ENCODE measurements at regions not wholly inside any gene's neighbourhood (a gene's known extent, or its start where the extent isn't known, plus 50 kb on each side); places are given as distances from the start of the nearest gene placed in this dataset.

DNA sequence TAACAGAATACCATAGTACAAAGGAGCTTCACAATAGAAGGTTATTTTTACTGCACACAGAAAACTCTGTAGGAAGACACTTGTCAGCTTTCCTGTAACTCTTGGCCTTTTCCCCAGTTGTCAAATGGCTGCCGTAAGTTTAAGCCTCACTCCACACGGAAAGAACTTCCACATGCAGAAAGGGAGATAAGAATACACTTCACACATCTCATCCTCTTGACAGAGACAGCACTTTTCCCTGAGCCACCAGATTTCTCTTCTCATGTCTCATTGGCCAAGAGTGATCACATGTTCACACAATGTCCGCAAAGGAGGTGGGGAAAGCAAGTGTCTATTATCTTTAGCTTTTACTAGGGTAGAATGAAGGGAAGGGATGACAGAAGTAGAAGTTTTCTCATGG, 540.7 kb downstream of the HAO1 start:
- no peak for DNase-seq (ENCODE audit: low read depth)
- TF ChIP-seq, protein P1, sequence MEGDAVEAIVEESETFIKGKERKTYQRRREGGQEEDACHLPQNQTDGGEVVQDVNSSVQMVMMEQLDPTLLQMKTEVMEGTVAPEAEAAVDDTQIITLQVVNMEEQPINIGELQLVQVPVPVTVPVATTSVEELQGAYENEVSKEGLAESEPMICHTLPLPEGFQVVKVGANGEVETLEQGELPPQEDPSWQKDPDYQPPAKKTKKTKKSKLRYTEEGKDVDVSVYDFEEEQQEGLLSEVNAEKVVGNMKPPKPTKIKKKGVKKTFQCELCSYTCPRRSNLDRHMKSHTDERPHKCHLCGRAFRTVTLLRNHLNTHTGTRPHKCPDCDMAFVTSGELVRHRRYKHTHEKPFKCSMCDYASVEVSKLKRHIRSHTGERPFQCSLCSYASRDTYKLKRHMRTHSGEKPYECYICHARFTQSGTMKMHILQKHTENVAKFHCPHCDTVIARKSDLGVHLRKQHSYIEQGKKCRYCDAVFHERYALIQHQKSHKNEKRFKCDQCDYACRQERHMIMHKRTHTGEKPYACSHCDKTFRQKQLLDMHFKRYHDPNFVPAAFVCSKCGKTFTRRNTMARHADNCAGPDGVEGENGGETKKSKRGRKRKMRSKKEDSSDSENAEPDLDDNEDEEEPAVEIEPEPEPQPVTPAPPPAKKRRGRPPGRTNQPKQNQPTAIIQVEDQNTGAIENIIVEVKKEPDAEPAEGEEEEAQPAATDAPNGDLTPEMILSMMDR (conservative IDR thresholded peaks at IDR 0.05; ENCODE audit: low read depth, low read length): no peak
- no peak overlapping the region for H3K4me3 ChIP-seq (ENCODE audit: low read length)

DNA sequence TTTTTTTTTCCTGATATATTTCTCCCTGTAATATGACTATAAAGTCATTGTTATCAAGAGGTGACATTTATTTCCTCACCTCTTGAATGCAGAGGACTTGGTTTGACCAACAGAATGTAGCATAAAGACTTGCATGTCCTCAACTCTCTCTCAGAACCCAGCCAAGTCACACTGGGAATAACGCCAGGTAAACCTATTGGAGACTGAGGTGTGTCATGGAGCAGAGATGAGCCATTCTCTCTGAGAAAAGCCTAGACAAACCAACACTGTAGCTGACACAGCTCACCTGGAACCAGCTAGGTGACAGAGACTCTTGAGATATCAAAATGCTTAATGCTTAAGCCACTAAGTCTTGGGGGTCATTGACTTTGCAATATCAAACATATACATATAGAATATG, 533.6 kb downstream of the HAO1 start:
- H3K4me3 ChIP-seq (ENCODE audit: low read length): no peak overlapping the region
- DNase-seq (ENCODE audit: low read depth): no peak
- TF ChIP-seq, protein P1 (conservative IDR thresholded peaks at IDR 0.05; ENCODE audit: low read depth, low read length): no peak

DNA sequence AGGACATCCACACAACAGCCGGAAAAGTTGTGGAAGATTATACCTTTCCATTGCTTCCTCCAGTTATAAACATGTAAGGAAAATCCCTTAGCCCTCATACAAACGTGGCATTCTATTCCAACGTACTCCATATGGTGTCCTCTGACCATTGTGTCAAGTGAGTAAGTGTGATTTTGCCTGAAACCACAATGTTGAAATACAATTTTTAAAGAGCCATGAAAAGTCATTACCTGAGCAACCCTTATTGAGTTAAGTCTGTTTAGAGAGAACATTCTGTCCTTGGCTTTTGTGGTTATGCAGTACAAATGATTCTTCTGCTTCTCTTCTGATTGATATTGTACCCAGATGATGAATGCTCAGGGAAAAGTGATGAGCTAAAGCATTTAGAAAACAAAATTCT, 530.1 kb downstream of the HAO1 start:
- H3K4me3 ChIP-seq (ENCODE audit: low read length): no peak overlapping the region
- no peak for DNase-seq (ENCODE audit: low read depth)
- TF ChIP-seq, protein P1 (conservative IDR thresholded peaks at IDR 0.05; ENCODE audit: low read depth, low read length): no peak

DNA sequence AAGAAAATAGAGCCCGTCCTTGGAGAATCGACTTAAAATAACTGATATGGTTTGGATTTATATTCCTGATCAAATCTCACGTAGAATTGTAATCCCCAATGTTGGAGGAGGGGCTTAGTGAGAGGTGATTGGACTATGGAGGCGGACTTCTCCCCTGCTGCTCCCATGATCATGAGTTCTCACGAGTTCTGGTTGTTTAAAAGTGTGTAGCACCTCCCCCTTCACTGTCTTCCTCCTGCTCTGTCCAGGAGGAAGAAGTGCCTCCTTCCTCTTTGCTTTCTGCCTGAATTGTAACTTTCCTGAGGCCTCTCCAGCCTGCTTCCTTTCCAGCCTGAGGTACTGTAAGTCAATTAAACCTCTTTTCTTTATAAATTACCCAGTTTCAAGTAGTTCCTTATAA, 529.2 kb downstream of the HAO1 start:
- no peak overlapping the region for H3K4me3 ChIP-seq (ENCODE audit: low read length)
- no peak for DNase-seq (ENCODE audit: low read depth)
- TF ChIP-seq, protein P1 (conservative IDR thresholded peaks at IDR 0.05; ENCODE audit: low read depth, low read length): no peak

DNA sequence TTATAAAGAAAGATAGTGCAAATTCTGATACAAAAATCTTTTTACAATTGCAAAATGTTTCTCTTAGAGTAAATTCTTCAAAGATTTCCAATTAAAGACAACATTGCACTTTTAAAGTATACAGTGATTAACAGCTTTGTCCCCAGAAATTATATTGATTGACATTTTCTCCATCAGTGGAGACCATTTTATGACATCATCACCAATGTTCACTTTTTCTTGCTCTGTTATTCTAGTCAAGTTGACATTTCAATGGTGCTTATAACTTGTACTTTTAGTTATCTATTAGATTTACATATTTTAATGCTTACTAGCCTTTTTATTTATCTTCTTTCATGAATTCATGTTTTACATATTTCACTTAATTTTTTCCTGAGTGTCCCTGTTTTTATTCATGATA, 524.8 kb downstream of the HAO1 start:
- TF ChIP-seq, protein P1 (conservative IDR thresholded peaks at IDR 0.05; ENCODE audit: low read depth, low read length): no peak
- no peak for DNase-seq (ENCODE audit: low read depth)
- H3K4me3 ChIP-seq (ENCODE audit: low read length): no peak overlapping the region

DNA sequence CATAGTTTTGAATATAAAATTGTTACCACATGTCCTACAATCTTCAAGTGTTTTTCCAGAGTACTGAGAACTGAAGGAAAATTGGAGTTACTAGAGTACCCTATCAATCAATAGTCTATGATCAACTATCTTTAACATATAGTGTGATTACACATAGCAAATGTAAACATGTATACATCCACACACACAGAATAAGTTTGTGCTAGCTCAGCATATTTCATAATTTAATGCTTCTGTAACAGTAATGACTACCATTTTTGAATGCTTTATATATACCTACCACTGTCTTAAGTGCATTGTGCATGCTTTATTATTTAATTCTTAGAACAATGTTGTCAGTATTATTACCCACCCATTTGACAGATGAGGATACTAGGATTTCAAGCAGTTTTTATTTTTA, 523.9 kb downstream of the HAO1 start:
- TF ChIP-seq, protein P1 (conservative IDR thresholded peaks at IDR 0.05; ENCODE audit: low read depth, low read length): no peak
- no peak for DNase-seq (ENCODE audit: low read depth)

DNA sequence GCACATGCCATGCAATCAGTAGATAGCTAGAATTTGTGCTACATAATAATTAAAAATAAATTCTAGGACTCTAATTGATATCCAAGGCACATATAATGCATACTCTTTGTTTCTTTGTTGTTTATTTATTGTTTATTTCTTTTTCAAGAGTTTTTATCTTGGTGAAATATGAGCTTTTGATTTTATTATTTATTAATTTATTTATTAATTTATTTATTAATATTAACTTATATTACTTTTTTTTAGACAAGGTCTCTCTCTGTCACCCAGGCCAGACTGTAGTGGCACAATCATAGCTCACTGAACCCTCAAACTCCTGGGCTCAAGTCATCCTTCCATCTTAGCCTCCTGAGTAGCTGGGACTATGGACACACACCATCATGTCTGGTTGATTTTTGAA, 519.9 kb downstream of the HAO1 start:
- no peak overlapping the region for H3K4me3 ChIP-seq (ENCODE audit: low read length)
- TF ChIP-seq, protein P1 (conservative IDR thresholded peaks at IDR 0.05; ENCODE audit: low read depth, low read length): no peak
- no peak for DNase-seq (ENCODE audit: low read depth)

More for the DNA sequence above, 523.9 kb downstream of the HAO1 start:
- no peak overlapping the region for H3K4me3 ChIP-seq (ENCODE audit: low read length)

Data from retinal pigment epithelial cell (primary cell).